ENCODE measurements at regions not wholly inside any gene's neighbourhood (a gene's known extent, or its start where the extent isn't known, plus 50 kb on each side); places are given as distances from the start of the nearest gene placed in this dataset.

DNA sequence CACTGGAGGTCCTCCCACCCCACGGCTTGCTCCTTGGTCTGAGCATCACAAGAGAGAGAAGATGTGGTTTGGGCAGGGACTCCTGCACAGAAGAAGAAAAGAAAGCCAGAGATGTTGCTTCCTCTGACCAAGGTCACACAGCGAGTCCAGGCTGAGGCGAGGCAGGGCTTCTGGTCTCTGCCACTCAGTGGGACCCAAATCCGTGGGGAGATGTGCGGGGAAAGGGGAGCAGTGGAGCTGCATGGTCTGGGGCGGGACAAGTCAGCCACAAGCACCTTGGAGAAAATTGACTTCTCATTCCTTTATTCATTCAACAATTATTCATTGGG is 150.9 kb downstream of the C9orf50 start:
- no peak for DNase-seq

DNA sequence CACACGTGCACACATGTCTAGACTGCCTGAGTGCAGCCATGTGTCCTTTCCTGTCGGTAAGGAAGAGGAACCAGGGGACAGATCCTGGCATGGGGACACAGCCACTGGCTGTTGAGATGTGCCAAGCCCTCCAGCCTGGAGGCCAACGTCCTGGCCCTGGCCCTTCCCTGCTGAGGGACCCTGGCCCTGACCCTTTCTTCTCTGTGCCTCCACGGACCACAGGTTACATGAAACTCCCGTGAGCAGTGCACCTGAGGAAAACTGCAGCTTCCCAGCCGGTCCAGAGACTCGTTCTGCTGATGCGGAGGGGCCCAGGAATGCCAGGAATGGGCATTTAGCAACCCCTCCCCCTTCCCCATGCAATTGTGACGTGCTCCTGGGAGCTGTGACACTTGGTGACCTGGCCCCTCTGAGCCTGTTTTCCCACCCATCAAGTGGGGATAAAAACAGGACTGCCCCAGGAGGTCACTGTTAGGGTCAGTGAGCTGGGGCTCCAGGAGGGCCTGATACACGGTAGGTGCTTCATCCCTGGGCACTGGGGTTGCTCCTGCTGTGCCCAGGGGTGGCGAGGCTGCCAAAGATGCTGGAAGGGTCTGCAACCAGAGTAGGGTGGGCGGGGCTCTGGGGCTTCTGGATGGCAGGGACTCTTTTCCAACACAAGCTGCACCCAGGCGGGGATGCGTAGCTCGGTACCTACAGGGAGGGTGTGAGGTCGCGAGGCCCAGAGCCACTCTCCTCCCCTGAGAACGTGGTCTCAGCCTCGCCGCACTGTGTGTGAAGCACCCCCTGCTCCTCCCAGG is 151.5 kb downstream of the C9orf50 start:
- DNase-seq = no peak

DNA sequence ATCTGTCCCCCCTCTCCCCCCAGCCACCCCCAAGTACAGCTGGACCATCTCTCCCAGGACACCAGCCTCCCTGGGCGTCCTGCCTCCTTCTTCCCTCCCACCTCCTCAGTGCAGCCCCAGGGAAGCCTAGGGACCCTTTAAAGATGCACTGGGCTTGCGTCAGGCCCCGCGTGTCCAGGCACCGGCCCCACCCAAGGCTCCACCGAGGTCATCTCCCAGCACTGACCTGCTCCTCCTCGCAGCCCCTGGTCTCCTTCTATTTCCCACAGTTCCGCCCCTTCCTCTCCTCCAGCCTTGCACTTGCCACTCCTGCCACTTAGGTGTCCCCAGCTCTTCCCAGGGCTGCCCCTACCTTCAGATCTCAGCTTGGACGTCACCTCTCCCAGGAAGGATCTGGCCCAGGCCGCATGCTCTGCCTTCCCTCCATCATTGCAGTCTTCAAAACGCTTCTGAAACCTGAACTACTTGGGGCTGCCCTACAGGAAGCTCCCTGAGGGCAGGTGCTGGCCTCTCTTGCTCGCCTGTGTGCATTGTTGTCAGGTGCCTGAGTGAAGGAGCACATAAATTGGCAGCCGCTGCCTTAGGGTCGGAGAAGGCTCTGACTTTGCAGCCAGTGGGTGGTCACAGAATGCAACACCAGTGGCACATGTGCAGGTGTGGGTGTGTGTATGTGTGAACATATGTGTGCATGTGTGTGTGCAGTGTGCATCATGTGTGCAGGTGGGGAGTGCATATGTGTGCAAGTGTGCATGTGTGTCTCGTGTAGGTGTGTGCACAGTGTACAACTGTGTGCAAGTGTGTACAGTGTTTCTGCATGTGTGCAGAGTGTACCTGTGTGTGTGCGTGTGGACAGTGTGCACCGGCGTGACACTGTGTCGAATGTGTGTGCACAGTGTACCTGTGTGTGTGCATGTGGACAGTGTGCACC is 152.9 kb downstream of the C9orf50 start:
- no peak for DNase-seq

DNA sequence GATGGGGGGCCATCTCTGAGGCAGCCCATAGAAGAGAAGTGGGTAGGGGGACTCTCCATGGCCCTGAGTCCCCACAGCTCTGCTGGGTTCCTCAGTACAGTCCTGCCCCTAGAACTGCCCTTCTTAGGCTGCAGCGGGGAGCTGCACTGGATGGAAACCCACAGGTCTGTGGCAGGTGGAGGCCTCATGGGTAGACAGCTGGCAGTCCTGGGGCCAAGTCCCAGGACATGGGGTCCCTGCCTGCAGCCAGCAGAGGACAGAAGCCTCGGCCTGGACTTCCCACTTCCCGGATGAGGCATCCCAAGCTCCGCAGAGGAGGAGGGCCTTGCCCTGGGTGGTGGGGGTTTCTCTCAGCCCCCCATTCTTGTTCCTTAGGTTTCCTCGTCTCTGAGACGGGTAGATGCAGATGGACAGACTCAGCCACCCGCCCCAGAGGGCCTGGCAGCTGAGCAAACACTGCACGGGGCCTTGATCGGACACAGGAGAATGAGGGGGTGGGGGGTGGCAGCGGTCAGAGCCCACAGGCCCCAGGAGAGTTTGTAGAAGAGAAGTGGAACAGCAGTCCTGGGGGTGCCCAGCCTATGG is 153.8 kb downstream of the C9orf50 start:
- no peak for DNase-seq

DNA sequence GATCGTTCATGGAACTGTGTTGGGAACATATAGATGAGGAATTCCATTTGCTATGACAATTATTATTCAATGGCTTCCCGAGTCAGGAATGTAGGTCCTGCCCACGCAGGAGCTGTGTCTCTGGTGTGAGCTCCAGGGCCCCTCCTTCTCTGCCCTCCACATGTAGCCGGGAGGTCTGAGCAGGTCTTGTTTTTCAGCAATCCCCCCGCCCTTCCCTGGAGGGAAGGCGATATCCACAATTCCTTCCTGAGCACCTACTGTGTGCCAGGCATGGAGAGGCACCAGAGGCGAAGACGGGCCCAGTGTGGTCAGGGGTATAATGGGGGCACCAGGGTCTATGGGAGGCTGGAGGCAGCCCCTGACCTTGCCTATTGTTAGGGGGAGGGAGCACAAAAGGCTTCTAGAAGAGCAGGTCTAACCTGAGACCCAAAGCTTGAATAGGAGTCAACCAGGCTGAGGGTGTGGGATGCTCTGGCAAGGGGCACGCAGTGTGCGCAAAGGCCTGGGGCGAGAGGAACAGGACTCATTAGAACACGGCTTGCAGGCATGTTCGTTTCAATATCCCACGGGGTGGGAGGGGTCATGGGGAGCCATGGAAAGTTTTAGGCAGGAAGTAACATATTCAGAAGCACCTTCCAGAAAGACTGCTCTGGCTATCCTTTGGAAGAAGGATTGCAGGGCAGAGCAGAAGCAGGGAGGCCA is 154.9 kb downstream of the C9orf50 start:
- DNase-seq = no peak

DNA sequence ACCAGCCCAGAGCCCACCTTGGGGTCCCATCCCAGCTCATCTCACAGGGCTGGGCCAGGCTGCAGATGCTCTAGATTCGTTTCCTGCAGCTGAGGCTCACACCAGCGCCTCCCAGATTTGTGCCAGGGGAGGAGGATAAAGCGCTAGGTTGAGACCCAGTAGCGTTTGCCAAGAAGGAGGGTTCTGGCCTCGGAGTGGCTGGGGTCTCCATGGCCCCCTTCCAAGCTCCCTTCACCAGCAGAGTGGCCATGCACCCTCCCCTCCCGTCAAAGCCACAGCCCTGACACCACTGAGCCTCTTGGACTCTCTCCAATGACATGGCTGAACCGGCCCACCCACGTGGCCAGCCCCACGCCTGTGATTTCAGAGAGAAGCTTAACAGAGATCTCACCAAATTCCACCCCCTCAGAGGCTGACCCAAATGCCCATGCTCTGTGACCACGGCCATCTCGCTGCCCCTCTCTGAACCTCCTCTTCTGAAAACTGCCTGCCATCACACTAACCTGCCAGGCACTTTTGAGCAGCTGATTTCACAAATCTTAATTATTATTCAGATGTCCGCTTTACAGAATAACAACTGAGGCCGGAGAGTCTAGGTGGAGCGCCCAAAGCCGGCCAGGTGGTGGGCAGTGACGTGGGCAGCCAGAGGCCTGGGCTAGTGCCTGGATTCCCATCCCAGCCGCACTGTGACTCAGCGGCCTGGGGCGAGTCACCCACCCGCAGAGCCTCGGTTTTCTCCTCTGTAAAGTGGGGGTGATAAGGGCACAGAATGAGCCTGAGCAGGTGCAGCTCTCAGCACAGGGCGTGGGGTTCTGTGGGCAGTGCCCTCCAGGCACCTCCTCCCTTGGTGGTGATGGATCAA is 155.7 kb downstream of the C9orf50 start:
- DNase-seq = peak; percentile 43

DNA sequence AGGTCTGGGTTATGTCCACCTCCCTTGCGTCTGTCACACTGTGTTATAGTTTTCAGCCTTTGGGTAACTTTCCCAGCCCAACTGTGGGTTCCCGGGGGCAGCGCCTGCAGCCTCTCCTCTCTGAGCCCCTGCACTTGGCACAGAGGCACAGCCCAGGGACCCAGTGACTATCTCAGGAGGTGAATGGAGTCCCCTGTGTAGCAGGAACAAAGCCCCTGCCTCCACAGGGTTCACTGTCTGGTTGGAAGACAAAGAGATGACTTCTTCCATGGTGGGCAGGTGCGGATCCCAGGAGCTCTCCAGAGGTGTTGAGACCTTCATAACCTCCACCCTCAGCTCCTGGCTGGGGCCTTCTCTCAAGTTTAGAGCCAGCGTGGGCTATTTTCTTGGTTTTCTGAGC is 156.9 kb downstream of the C9orf50 start:
- no peak for DNase-seq

DNA sequence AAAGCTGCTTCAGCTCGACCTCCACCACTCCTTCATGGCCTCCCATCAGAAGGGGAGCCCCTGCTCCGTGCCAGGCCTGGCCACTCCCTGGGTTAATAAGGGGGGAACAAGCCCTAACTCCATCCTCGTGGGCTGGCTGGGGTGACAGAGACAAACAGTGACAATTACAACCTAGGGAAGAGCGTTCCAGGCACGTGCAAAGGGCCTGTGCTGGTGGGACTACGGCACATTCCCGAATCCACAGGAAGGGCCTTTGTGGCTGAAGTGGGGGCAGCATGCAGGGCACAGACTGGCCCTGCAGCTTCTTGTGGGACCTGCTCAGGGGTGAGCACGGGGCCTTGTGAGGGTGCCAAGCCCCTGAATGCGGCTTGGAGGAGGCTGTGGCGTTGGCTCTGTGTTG is 157.4 kb downstream of the C9orf50 start:
- DNase-seq = no peak

DNA sequence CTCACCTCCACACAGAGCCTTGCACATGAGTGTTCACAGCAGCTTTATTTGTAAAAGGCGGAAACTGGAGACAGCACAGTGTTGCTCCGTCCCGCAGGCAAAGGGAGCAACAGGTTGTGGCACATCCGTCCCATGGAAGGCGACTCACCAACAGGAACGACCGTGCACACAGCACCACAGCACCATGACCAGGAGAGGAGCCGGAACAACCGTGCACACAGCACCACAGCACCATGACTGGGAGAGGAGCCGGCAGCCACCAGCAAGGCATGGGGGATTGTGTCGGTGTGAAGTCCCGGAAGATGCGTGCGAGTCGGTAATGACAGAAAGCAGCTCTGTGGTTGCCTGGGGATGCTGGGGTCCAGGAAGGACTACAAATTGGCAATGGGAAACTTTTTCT is 158.5 kb downstream of the C9orf50 start:
- DNase-seq = no peak

DNA sequence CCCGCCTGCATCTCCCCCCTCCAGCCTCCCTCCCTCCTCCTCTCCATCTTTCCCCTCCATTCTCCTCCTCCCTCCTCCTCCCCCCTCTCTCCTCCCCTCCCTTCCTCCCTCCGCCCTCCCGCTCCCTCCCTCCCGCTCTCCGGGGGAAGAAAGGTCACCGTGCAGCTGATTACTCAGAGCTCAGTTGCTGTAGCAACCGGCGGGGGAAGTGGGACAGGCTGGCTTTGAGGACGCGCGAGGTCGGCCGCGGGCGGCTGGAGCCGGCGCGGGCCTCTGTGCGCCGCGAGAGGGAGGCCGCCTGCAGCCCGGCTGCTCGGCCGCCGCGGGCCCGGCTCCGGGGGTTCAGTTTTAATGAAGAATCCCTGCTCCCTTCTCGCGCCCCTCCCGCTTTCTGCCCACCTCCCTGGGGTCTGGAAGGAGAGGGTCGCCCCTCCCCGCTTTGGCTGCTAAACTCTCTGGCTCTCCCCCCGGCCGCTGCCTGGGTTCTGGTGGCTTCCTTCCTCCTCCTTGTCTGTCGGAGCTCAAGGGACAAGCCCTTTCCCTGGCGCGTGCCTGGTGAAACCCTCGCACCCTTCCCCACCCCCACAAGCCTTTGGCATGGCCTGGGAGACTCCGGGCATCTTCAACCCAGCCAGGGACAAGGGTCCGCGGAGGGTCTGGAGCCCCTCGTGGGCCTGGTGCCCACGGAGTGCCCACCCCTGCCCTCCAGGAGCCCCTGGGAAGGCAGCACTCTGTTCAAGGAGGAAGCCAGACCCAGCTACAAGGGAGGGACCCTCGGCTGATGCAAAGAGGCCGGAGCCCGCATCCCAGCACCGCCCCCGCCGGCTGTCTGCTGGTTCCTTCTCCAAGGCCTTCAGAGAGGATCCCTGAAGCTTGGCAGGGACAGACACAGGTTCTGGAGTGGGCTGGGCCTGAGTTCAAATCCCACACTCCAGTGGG is 160.3 kb downstream of the C9orf50 start:
- peak; percentile 100 for DNase-seq

DNA sequence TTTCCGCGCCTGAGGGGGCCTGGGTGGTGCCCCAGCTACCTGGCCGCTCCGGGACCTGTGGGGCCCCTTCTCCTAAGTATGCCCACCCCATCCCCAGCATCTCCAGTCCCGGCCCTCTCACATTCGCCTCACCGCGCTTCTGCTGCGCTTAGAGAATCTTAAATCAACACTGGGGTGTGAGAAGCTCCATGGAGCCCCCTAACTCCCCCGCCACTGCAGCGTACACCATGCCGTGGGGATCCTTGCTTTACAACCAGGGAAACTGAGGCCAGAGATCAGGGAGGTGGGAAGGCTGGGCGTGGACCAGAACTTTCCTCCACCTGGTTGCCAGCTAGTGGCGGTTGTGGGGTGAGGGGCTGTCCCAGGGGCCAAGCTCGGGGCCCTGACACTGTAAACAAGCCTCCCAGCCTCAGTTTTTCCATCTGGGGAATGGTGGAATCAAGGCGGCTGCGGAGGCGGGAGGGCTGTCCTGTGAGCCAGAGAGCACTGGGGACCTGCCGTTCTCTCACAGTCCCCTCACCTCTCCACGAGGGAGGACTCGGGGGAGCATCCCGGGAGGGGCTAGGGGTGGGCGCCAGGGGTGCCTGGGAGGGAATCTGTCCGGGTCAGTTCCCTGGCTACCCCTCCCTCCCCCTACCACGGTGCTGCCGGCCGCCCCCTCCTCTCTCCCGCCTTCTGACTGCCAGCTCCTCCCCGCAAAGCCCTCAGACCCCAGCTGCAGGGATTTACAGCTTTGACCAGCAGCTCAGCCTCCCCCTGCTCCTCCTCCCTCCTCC is 161.2 kb downstream of the C9orf50 start:
- DNase-seq = no peak

DNA sequence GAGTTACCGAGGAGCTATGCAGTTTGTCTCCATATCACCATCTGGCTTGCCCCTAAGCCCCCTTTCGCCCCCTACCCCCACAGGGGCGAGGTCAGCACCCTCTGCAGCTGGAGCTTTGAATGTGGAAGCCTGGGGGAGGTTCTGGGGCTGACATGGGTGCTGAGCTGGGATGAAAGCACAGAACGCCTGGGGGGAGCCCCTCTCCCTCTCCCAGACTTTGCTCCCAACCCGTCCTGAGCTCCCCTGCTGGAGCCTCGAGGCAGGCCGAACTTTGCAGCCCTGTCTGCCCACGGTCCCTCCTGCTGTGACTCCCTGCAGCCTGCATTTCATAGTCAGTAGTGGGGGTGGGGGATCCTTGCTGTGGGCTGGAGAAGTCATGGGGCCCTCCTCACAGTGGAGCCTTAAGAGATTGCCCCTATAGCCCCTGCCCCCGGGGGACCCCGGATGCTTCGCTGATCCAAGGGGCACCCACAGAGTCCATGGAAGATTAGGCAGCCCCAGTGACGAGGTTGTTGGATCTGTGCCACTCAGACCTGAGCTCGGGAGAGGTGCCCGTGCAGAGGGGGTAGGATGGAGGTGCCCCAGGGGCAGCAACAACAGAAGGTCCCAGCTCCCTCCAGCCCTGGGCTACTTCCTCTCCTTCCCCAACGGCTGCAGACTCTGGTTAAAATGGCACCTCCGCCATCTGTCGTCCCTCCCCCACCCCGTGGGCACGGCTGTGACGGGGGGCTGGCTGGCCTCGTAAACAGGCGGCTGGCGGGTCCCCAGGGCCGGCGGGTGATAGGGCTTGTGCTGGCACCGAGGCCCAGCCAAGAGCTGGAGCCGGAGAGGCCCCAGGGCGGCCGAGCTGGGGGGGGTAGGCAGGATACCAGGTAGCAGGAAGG is 162.0 kb downstream of the C9orf50 start:
- peak; percentile 64 for DNase-seq

DNA sequence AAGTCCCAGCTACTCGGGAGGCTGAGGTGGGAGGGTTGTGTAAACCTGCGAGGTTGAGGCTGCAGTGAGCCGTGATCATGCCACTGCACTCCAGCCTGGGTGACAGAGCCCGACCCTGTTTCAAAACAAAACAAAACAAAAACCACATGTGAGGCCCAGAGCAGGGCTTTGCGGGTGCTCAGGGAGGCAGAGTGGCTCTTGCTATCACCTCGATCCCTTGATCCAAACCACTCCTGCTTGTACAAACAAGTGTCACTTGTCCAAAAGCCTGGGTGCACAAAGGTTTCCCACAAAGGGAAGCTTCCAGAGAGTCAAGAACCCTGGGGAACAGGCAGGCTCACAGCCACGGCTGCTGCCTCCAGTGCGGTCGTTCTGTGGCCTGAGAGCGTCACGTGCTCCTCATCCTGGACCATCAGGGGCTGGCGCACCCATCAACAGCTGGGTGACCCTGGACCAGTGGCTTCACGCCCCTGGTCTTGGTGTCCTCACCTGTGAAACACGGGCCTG is 162.7 kb downstream of the C9orf50 start:
- no peak for DNase-seq

DNA sequence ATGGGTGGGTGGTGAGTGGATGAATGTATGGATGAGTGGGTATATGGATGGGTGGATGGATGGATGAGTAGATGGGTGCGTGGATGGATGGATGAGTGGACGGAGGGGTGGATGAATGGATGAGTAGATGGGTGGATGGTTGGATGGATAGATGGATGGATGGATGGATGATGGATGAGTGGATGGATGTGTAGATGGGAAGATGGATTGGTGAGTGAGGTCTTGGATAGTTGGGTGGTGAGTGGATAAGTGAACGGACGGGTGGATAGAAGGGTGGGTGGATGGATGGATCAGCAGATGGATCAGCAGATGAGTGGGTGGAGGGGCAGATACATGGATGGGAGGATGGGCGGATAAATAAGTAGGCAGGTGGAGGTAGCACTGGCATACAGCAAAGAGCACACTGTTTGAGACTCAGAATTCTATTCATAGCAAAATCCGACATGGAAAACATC is 163.5 kb downstream of the C9orf50 start:
- no peak for DNase-seq

DNA sequence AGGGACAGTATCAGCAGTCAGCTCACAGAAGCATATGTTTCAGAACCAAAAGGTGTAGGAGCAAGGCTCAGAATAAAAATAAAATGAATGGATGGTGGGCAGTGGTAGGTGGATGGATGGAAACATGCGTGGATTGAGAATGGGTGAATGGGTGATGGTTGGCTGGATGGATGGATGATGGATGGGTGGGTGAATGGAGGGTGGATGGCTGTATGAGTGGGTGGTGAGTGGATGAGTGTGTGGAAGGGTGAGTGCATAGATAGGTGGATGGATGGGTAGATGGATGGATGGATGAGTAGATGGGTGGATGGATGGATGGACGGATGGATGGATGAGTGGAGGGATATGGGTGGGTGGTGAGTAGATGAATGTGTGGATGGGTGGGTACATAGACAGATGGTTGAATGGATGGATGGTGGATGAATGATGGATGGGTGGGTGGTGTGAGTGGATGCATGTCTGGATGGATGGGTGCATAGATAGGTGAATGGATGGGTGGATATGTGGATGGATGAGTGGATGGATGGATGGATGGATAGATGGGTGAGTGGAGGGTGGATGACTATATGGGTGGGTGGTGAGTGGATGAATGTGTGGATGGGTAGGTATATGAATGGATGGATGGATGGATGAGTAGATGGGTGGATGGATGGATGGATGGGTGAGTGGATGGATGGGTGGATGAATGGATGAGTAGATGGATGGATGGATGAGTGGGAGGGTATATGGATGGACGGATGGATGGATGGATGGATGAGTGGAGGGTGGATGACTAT is 164.2 kb downstream of the C9orf50 start:
- DNase-seq = no peak

DNA sequence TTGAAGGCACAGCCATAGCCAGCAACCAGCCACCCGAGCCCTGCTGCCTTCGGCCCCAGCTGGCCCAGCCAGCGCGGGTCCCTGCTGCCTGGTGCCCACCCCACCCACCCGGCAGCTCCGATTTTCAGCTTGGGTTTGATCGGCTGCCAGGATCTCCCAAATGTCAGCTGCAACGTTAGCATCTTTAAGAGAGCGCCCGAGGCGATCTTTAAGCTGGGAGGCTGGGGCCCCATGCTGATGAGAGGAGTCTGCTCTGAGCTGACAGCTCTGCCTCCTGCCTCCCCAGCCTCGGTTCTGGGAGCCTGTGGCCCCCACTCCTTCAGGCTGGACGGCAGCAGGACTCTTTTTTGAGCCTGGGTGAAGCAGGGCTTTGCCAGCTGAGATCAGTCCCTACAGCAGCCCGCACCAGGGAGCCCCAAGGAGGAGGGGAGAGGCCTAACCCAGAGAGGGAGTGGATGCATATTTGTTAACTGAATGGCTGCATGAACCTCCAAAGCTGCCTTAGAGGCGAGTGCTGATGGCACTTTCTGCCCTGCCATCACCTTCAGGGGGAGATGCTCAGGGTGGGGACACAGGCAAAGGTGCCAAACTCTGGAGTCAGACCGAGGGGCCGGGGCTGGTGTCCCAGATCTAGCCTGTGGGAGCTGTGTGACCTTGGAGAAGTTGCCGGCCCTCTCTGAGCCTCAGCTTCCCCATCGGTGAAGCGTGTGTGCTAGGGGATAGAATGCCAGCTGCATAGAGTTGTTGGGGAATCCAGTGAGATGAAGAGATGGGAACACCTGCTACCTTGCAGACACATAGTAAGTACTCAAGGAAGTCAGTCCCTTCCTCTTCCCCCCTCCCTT is 165.5 kb downstream of the C9orf50 start:
- DNase-seq = peak; percentile 58

Data from fibroblast of skin of scalp (primary cell).